ENCODE measurements at regions not wholly inside any gene's neighbourhood (a gene's known extent, or its start where the extent isn't known, plus 50 kb on each side); places are given as distances from the start of the nearest gene placed in this dataset.
"Not testable (repeated sequence)": the region's sequence is repeated elsewhere in the genome, so short reads cannot be mapped to it uniquely, and the experiment has no call there.

GRCh38 chr4:114323841-114324240, 274.8 kb upstream of the UGT8 start:
- Histone ChIP-seq H3K9ac (ENCODE audit: low read length) (no peak overlapping the region), H3K9me3 (ENCODE audit: control insufficient read depth, low read length) (no peaks in the 10 kb centered on the region), H3K36me3 (ENCODE audit: control insufficient read depth, insufficient read depth, low read length, severe bottlenecking) (no peaks in the 10 kb centered on the region), H3K27me3 (replicated peaks; ENCODE audit: control insufficient read depth, insufficient read depth, low read length) (no peaks in the 10 kb centered on the region), H3K4me3 (ENCODE audit: low read length) (no peak overlapping the region), H3K4me1 (ENCODE audit: control insufficient read depth, insufficient read depth, low read length) (no peaks in the 10 kb centered on the region)
- DNase-seq (ENCODE audit: low read depth): no peak

GRCh38 chr4:114326358-114326757, 272.2 kb upstream of the UGT8 start:
- peak; percentile 28 for DNase-seq (ENCODE audit: low read depth)
- H3K9me3 ChIP-seq (ENCODE audit: control insufficient read depth, low read length): no peaks in the 10 kb centered on the region
- no peaks in the 10 kb centered on the region for H3K36me3 ChIP-seq (ENCODE audit: control insufficient read depth, insufficient read depth, low read length, severe bottlenecking)
- no peaks in the 10 kb centered on the region for H3K4me1 ChIP-seq (ENCODE audit: control insufficient read depth, insufficient read depth, low read length)
- H3K4me3 ChIP-seq (ENCODE audit: low read length): no peak overlapping the region
- H3K9ac ChIP-seq (ENCODE audit: low read length): no peak overlapping the region
- H3K27me3 ChIP-seq (replicated peaks; ENCODE audit: control insufficient read depth, insufficient read depth, low read length): no peaks in the 10 kb centered on the region

GRCh38 chr4:114332119-114332518, 266.5 kb upstream of the UGT8 start:
- Histone ChIP-seq H3K27me3 (replicated peaks; ENCODE audit: control insufficient read depth, insufficient read depth, low read length) (no peaks in the 10 kb centered on the region), H3K4me3 (ENCODE audit: low read length) (no peak overlapping the region), H3K36me3 (ENCODE audit: control insufficient read depth, insufficient read depth, low read length, severe bottlenecking) (no peaks in the 10 kb centered on the region), H3K9me3 (ENCODE audit: control insufficient read depth, low read length) (no peaks in the 10 kb centered on the region), H3K4me1 (ENCODE audit: control insufficient read depth, insufficient read depth, low read length) (no peaks in the 10 kb centered on the region), H3K9ac (ENCODE audit: low read length) (no peak overlapping the region)
- no peak for DNase-seq (ENCODE audit: low read depth)

- not testable (repeated sequence) for H3K4me1 ChIP-seq (ENCODE audit: control insufficient read depth, insufficient read depth, low read length); DNase-seq (ENCODE audit: low read depth); H3K9me3 ChIP-seq (ENCODE audit: control insufficient read depth, low read length); H3K4me3 ChIP-seq (ENCODE audit: low read length); H3K27me3 ChIP-seq (replicated peaks; ENCODE audit: control insufficient read depth, insufficient read depth, low read length); H3K9ac ChIP-seq (ENCODE audit: low read length); H3K36me3 ChIP-seq (ENCODE audit: control insufficient read depth, insufficient read depth, low read length, severe bottlenecking)
These were observed 264.2 kb upstream of the UGT8 start for GRCh38 chr4:114334363-114334762.

GRCh38 chr4:114334884-114335330, 263.7 kb upstream of the UGT8 start:
- no peak for DNase-seq (ENCODE audit: low read depth)
- Histone ChIP-seq H3K4me1 (ENCODE audit: control insufficient read depth, insufficient read depth, low read length) (no peaks in the 10 kb centered on the region), H3K9me3 (ENCODE audit: control insufficient read depth, low read length) (no peaks in the 10 kb centered on the region), H3K9ac (ENCODE audit: low read length) (no peak overlapping the region), H3K36me3 (ENCODE audit: control insufficient read depth, insufficient read depth, low read length, severe bottlenecking) (no peaks in the 10 kb centered on the region), H3K27me3 (replicated peaks; ENCODE audit: control insufficient read depth, insufficient read depth, low read length) (no peaks in the 10 kb centered on the region), H3K4me3 (ENCODE audit: low read length) (no peak overlapping the region)

- Histone ChIP-seq H3K27me3 (replicated peaks; ENCODE audit: control insufficient read depth, insufficient read depth, low read length) (no peaks in the 10 kb centered on the region), H3K4me1 (ENCODE audit: control insufficient read depth, insufficient read depth, low read length) (no peaks in the 10 kb centered on the region), H3K36me3 (ENCODE audit: control insufficient read depth, insufficient read depth, low read length, severe bottlenecking) (no peaks in the 10 kb centered on the region), H3K9ac (ENCODE audit: low read length) (no peak overlapping the region), H3K9me3 (ENCODE audit: control insufficient read depth, low read length) (no peaks in the 10 kb centered on the region), H3K4me3 (ENCODE audit: low read length) (no peak overlapping the region)
- DNase-seq (ENCODE audit: low read depth): no peak
These were observed 263.3 kb upstream of the UGT8 start for GRCh38 chr4:114335339-114335738.

GRCh38 chr4:114343015-114343414, 255.6 kb upstream of the UGT8 start:
- Histone ChIP-seq H3K9me3 (ENCODE audit: control insufficient read depth, low read length) (no peaks in the 10 kb centered on the region), H3K27me3 (replicated peaks; ENCODE audit: control insufficient read depth, insufficient read depth, low read length) (no peaks in the 10 kb centered on the region), H3K4me1 (ENCODE audit: control insufficient read depth, insufficient read depth, low read length) (no peaks in the 10 kb centered on the region), H3K36me3 (ENCODE audit: control insufficient read depth, insufficient read depth, low read length, severe bottlenecking) (no peaks in the 10 kb centered on the region), H3K9ac (ENCODE audit: low read length) (no peak overlapping the region), H3K4me3 (ENCODE audit: low read length) (no peak overlapping the region)
- no peak for DNase-seq (ENCODE audit: low read depth)

GRCh38 chr4:114349543-114350175, 248.9 kb upstream of the UGT8 start:
- Histone ChIP-seq H3K36me3 (ENCODE audit: control insufficient read depth, insufficient read depth, low read length, severe bottlenecking) (no peaks in the 10 kb centered on the region), H3K27me3 (replicated peaks; ENCODE audit: control insufficient read depth, insufficient read depth, low read length) (no peaks in the 10 kb centered on the region), H3K4me3 (ENCODE audit: low read length) (no peak overlapping the region), H3K9me3 (ENCODE audit: control insufficient read depth, low read length) (no peaks in the 10 kb centered on the region), H3K4me1 (ENCODE audit: control insufficient read depth, insufficient read depth, low read length) (no peaks in the 10 kb centered on the region), H3K9ac (ENCODE audit: low read length) (no peak overlapping the region)
- DNase-seq (ENCODE audit: low read depth): peak; percentile 38

GRCh38 chr4:114358901-114359300, 239.7 kb upstream of the UGT8 start:
- H3K9me3 ChIP-seq (ENCODE audit: control insufficient read depth, low read length): no peaks in the 10 kb centered on the region
- H3K36me3 ChIP-seq (ENCODE audit: control insufficient read depth, insufficient read depth, low read length, severe bottlenecking): no peaks in the 10 kb centered on the region
- no peak overlapping the region for H3K9ac ChIP-seq (ENCODE audit: low read length)
- H3K27me3 ChIP-seq (replicated peaks; ENCODE audit: control insufficient read depth, insufficient read depth, low read length): no peaks in the 10 kb centered on the region
- no peak for DNase-seq (ENCODE audit: low read depth)
- no peak overlapping the region for H3K4me3 ChIP-seq (ENCODE audit: low read length)
- no peaks in the 10 kb centered on the region for H3K4me1 ChIP-seq (ENCODE audit: control insufficient read depth, insufficient read depth, low read length)

- DNase-seq (ENCODE audit: low read depth): peak; percentile 17
- Histone ChIP-seq H3K4me3 (ENCODE audit: low read length) (no peak overlapping the region), H3K4me1 (ENCODE audit: control insufficient read depth, insufficient read depth, low read length) (no peaks in the 10 kb centered on the region), H3K9me3 (ENCODE audit: control insufficient read depth, low read length) (no peaks in the 10 kb centered on the region), H3K36me3 (ENCODE audit: control insufficient read depth, insufficient read depth, low read length, severe bottlenecking) (no peaks in the 10 kb centered on the region), H3K9ac (ENCODE audit: low read length) (no peak overlapping the region), H3K27me3 (replicated peaks; ENCODE audit: control insufficient read depth, insufficient read depth, low read length) (no peaks in the 10 kb centered on the region)
These were observed 237.4 kb upstream of the UGT8 start for GRCh38 chr4:114361249-114361648.

GRCh38 chr4:114364857-114365256, 233.8 kb upstream of the UGT8 start:
- Histone ChIP-seq H3K9me3 (ENCODE audit: control insufficient read depth, low read length) (no peaks in the 10 kb centered on the region), H3K4me1 (ENCODE audit: control insufficient read depth, insufficient read depth, low read length) (peaks cover 20% of the 10 kb centered on the region), H3K36me3 (ENCODE audit: control insufficient read depth, insufficient read depth, low read length, severe bottlenecking) (no peaks in the 10 kb centered on the region), H3K4me3 (ENCODE audit: low read length) (no peak overlapping the region), H3K9ac (ENCODE audit: low read length) (no peak overlapping the region), H3K27me3 (replicated peaks; ENCODE audit: control insufficient read depth, insufficient read depth, low read length) (no peaks in the 10 kb centered on the region)
- DNase-seq (ENCODE audit: low read depth): peak; percentile 76

GRCh38 chr4:114365591-114365990, 233.0 kb upstream of the UGT8 start:
- H3K27me3 ChIP-seq (replicated peaks; ENCODE audit: control insufficient read depth, insufficient read depth, low read length): no peaks in the 10 kb centered on the region
- H3K9me3 ChIP-seq (ENCODE audit: control insufficient read depth, low read length): no peaks in the 10 kb centered on the region
- no peak overlapping the region for H3K9ac ChIP-seq (ENCODE audit: low read length)
- no peaks in the 10 kb centered on the region for H3K36me3 ChIP-seq (ENCODE audit: control insufficient read depth, insufficient read depth, low read length, severe bottlenecking)
- DNase-seq (ENCODE audit: low read depth): no peak
- H3K4me1 ChIP-seq (ENCODE audit: control insufficient read depth, insufficient read depth, low read length): peaks cover 21% of the 10 kb centered on the region
- no peak overlapping the region for H3K4me3 ChIP-seq (ENCODE audit: low read length)
